SK-N-SH treated with all-trans-retinoic acid at 6 μM for 48 hours (cell line): ENCODE measurements at regions not wholly inside any gene's neighbourhood (a gene's known extent, or its start where the extent isn't known, plus 50 kb on each side); places are given as distances from the start of the nearest gene placed in this dataset.

Source experiments
- ATAC-seq: fragments of 200-7000 bp; cut with Tn5 transposase; 3 replicates; pipeline ENCODE4 v1.9.1; 2020; ENCODE audit warnings: mild to moderate bottlenecking, moderate library complexity
- BACH2 ChIP-seq: fragments of 250-450 bp; sonication (Bioruptor Pico); IDR thresholded peaks from 2 replicates; pipeline ENCODE4 v1.9.0; 2021; ENCODE audit warnings: mild to moderate bottlenecking, borderline replicate concordance
- CSDC2 ChIP-seq: fragments of 250-450 bp; sonication (Bioruptor Pico); IDR thresholded peaks from 2 replicates; pipeline ENCODE4 v1.5.0; 2020; ENCODE audit warnings: mild to moderate bottlenecking, moderate library complexity
- ESRRG ChIP-seq: fragments of 250-450 bp; sonication (Bioruptor Pico); IDR thresholded peaks from 2 replicates; pipeline ENCODE4 v1.6.1; 2021; ENCODE audit warnings: mild to moderate bottlenecking
- GLIS3 ChIP-seq: fragments of 250-450 bp; sonication (Bioruptor Pico); IDR thresholded peaks from 2 replicates; pipeline ENCODE4 v1.5.0; 2020; ENCODE audit warnings: mild to moderate bottlenecking, moderate library complexity
- ISL1 ChIP-seq: fragments of 250-450 bp; sonication (Bioruptor Pico); IDR thresholded peaks from 2 replicates; pipeline ENCODE4 v2.1.2; 2022; ENCODE audit warnings: mild to moderate bottlenecking, moderate library complexity
- OSR1 ChIP-seq: fragments of 250-450 bp; sonication (Bioruptor Pico); IDR thresholded peaks from 2 replicates; pipeline ENCODE4 v1.8.0; 2022; ENCODE audit warnings: moderate library complexity, mild to moderate bottlenecking, inconsistent platforms
- PPARA ChIP-seq: fragments of 250-450 bp; sonication (Bioruptor Pico); IDR thresholded peaks from 2 replicates; pipeline ENCODE4 v1.5.0; 2020; ENCODE audit warnings: mild to moderate bottlenecking, borderline replicate concordance
- RARB ChIP-seq: fragments of 250-450 bp; sonication (Bioruptor Pico); IDR thresholded peaks from 2 replicates; pipeline ENCODE4 v1.8.0; 2021; ENCODE audit warnings: mild to moderate bottlenecking, moderate library complexity
- SNAI2 ChIP-seq: fragments of 250-450 bp; sonication (Bioruptor Pico); IDR thresholded peaks from 2 replicates; pipeline ENCODE4 v1.5.0; 2020; ENCODE audit warnings: mild to moderate bottlenecking, moderate library complexity
- TCF4 ChIP-seq: fragments of 250-450 bp; sonication (Bioruptor Pico); IDR thresholded peaks from 2 replicates; pipeline ENCODE4 v1.8.0; 2021; ENCODE audit warnings: mild to moderate bottlenecking, moderate library complexity, borderline replicate concordance
- ZC3H10 ChIP-seq: fragments of 250-450 bp; sonication (Bioruptor Pico); IDR thresholded peaks from 2 replicates; pipeline ENCODE4 v1.5.1; 2021; ENCODE audit warnings: mild to moderate bottlenecking, moderate library complexity
- ZFP3 ChIP-seq: fragments of 250-450 bp; sonication (Bioruptor Pico); IDR thresholded peaks from 2 replicates; pipeline ENCODE4 v1.5.0; 2020; ENCODE audit warnings: mild to moderate bottlenecking, moderate library complexity
- ZFP30 ChIP-seq: fragments of 450-650 bp; formaldehyde crosslinking; IDR thresholded peaks from 2 replicates; pipeline ENCODE4 v1.5.0; 2022; ENCODE audit warnings: mild to moderate bottlenecking, moderate library complexity
- ZNF565 ChIP-seq: fragments of 450-650 bp; formaldehyde crosslinking; conservative IDR thresholded peaks from 2 replicates; pipeline ENCODE4 v1.5.0; 2020; ENCODE audit warnings: low read depth, mild to moderate bottlenecking, moderate library complexity
- ZNF70 ChIP-seq: fragments of 450-650 bp; formaldehyde crosslinking; IDR thresholded peaks from 2 replicates; pipeline ENCODE4 v1.5.0; 2020; ENCODE audit warnings: mild to moderate bottlenecking, moderate library complexity
- ZNF8 ChIP-seq: fragments of 450-650 bp; formaldehyde crosslinking; IDR thresholded peaks from 2 replicates; pipeline ENCODE4 v1.5.0; 2020; ENCODE audit warnings: mild to moderate bottlenecking, moderate library complexity
- TF ChIP-seq, protein P1 (sequence below): fragments of 250-450 bp; sonication (Bioruptor Pico); IDR thresholded peaks from 2 replicates; pipeline ENCODE4 v1.5.1; 2020; ENCODE audit warnings: low read depth, mild to moderate bottlenecking, moderate library complexity
- TF ChIP-seq, protein P2 (sequence below): fragments of 250-450 bp; sonication (Bioruptor Pico); IDR thresholded peaks from 2 replicates; pipeline ENCODE4 v1.8.0; 2020; ENCODE audit warnings: mild to moderate bottlenecking, moderate library complexity, borderline replicate concordance
- TF ChIP-seq, protein P3 (sequence below): fragments of 250-450 bp; sonication (Bioruptor Pico); IDR thresholded peaks from 2 replicates; pipeline ENCODE4 v1.8.0; 2021; ENCODE audit warnings: low read depth, mild to moderate bottlenecking, moderate library complexity, borderline replicate concordance
- TF ChIP-seq, protein P4 (sequence below): fragments of 250-450 bp; sonication (Bioruptor Pico); IDR thresholded peaks from 2 replicates; pipeline ENCODE4 v1.5.0; 2020; ENCODE audit warnings: mild to moderate bottlenecking, moderate library complexity

DNA sequence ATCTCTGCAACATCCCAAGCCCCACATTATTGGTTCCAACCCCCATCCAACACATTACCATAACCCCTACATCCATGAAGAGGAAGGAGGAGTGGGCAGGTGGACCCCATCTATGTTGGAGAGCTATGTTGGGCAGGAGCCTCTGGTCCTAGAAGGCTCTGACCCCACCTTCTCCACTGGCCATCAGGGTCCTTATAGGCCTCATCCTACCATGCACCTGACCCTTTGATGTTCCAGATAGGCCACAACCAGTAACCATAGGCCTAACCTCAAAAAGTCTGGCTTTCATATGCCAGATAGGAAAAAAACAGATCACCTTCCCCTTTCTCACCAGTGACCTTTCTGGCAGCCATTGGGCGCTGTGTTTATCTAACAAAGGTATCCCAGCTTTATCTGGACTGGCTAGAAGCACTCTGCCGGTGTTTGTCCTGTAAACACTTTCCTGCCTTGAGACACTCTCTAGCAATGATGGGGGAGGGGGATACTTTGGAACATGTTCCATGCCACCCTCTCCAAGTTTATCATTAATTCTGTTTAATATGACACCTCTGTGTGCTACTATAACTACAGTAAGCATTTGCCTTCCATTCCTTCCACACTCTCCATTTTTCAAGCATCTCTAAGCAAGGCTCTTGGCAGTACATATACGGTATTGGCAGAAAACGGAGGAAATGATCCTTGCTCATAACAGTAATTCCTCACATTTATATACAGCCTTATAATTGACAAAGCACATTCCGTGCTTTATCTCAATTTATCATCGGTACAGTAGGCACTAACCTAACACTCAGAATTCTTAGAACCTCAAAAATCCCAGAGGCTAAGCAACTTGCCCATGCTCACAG is 377.1 kb downstream of the VPS13C start:
- TF ChIP-seq, protein P1, sequence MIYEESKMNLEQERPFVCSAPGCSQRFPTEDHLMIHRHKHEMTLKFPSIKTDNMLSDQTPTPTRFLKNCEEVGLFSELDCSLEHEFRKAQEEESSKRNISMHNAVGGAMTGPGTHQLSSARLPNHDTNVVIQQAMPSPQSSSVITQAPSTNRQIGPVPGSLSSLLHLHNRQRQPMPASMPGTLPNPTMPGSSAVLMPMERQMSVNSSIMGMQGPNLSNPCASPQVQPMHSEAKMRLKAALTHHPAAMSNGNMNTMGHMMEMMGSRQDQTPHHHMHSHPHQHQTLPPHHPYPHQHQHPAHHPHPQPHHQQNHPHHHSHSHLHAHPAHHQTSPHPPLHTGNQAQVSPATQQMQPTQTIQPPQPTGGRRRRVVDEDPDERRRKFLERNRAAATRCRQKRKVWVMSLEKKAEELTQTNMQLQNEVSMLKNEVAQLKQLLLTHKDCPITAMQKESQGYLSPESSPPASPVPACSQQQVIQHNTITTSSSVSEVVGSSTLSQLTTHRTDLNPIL (CRISPR knock-in tag) = no peak
- TF ChIP-seq PPARA (CRISPR knock-in tag) = no peak
- TF ChIP-seq ESRRG (CRISPR knock-in tag) = no peak
- TF ChIP-seq ZFP3 = no peak
- TF ChIP-seq, protein P2, sequence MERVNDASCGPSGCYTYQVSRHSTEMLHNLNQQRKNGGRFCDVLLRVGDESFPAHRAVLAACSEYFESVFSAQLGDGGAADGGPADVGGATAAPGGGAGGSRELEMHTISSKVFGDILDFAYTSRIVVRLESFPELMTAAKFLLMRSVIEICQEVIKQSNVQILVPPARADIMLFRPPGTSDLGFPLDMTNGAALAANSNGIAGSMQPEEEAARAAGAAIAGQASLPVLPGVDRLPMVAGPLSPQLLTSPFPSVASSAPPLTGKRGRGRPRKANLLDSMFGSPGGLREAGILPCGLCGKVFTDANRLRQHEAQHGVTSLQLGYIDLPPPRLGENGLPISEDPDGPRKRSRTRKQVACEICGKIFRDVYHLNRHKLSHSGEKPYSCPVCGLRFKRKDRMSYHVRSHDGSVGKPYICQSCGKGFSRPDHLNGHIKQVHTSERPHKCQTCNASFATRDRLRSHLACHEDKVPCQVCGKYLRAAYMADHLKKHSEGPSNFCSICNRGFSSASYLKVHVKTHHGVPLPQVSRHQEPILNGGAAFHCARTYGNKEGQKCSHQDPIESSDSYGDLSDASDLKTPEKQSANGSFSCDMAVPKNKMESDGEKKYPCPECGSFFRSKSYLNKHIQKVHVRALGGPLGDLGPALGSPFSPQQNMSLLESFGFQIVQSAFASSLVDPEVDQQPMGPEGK (CRISPR knock-in tag) = no peak
- no peak for TF ChIP-seq CSDC2
- TF ChIP-seq ZNF70 = no peak
- no peak for TF ChIP-seq ZNF565 (CRISPR knock-in tag)
- TF ChIP-seq TCF4 (CRISPR knock-in tag) = no peak
- TF ChIP-seq BACH2 (CRISPR knock-in tag) = no peak
- TF ChIP-seq ZFP30 (CRISPR knock-in tag) = no peak
- TF ChIP-seq, protein P3, sequence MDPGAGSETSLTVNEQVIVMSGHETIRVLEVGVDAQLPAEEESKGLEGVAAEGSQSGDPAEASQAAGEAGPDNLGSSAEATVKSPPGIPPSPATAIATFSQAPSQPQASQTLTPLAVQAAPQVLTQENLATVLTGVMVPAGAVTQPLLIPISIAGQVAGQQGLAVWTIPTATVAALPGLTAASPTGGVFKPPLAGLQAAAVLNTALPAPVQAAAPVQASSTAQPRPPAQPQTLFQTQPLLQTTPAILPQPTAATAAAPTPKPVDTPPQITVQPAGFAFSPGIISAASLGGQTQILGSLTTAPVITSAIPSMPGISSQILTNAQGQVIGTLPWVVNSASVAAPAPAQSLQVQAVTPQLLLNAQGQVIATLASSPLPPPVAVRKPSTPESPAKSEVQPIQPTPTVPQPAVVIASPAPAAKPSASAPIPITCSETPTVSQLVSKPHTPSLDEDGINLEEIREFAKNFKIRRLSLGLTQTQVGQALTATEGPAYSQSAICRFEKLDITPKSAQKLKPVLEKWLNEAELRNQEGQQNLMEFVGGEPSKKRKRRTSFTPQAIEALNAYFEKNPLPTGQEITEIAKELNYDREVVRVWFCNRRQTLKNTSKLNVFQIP (CRISPR knock-in tag) = no peak
- TF ChIP-seq RARB (CRISPR knock-in tag) = no peak
- no peak for ATAC-seq

DNA sequence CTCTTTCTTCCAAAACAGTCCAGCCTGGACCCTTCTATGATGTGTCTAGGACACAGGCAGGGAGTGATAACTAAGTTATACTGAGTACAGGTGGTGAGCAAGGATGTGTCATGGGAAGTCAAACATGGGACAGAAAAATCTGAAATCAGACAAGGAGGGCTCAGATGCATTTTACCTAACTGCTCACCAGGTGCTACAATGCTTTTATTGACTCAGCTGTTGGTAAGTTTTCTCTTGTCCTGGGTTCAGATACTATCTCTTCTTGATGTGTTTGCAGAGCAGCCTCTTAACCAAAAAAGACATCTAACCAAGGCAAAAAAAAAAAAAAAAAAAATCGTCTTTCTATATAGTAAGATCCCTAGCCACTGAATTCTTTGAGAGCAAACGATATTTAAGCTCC is 378.6 kb downstream of the VPS13C start:
- no peak for TF ChIP-seq RARB (CRISPR knock-in tag)
- TF ChIP-seq, protein P1 (CRISPR knock-in tag) = no peak
- TF ChIP-seq ESRRG (CRISPR knock-in tag) = no peak
- TF ChIP-seq SNAI2 (CRISPR knock-in tag) = no peak
- TF ChIP-seq ZNF70 = no peak
- no peak for TF ChIP-seq ZFP30 (CRISPR knock-in tag)
- no peak for TF ChIP-seq OSR1 (CRISPR knock-in tag)
- TF ChIP-seq, protein P2 (CRISPR knock-in tag) = no peak
- TF ChIP-seq ISL1 = no peak
- TF ChIP-seq GLIS3 (CRISPR knock-in tag) = no peak
- TF ChIP-seq, protein P4, sequence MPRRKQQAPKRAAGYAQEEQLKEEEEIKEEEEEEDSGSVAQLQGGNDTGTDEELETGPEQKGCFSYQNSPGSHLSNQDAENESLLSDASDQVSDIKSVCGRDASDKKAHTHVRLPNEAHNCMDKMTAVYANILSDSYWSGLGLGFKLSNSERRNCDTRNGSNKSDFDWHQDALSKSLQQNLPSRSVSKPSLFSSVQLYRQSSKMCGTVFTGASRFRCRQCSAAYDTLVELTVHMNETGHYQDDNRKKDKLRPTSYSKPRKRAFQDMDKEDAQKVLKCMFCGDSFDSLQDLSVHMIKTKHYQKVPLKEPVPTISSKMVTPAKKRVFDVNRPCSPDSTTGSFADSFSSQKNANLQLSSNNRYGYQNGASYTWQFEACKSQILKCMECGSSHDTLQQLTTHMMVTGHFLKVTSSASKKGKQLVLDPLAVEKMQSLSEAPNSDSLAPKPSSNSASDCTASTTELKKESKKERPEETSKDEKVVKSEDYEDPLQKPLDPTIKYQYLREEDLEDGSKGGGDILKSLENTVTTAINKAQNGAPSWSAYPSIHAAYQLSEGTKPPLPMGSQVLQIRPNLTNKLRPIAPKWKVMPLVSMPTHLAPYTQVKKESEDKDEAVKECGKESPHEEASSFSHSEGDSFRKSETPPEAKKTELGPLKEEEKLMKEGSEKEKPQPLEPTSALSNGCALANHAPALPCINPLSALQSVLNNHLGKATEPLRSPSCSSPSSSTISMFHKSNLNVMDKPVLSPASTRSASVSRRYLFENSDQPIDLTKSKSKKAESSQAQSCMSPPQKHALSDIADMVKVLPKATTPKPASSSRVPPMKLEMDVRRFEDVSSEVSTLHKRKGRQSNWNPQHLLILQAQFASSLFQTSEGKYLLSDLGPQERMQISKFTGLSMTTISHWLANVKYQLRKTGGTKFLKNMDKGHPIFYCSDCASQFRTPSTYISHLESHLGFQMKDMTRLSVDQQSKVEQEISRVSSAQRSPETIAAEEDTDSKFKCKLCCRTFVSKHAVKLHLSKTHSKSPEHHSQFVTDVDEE (CRISPR knock-in tag) = no peak
- TF ChIP-seq ZNF8 = no peak
- no peak for TF ChIP-seq ZFP3
- no peak for TF ChIP-seq ZC3H10 (CRISPR knock-in tag)
- TF ChIP-seq ZNF565 (CRISPR knock-in tag) = no peak
- no peak for TF ChIP-seq CSDC2
- TF ChIP-seq TCF4 (CRISPR knock-in tag) = no peak
- ATAC-seq = no peak
